K562 (cell line): ENCODE measurements at regions not wholly inside any gene's neighbourhood (a gene's known extent, or its start where the extent isn't known, plus 50 kb on each side); places are given as distances from the start of the nearest gene placed in this dataset.

Experiments
- BCL6 ChIP-seq: fragments of 250-450 bp; sonication (Bioruptor Pico); IDR thresholded peaks from 2 replicates; pipeline ENCODE4 v1.4.0; 2020
- CSDE1 ChIP-seq, 2 experiments: fragments of 450-650 bp; IDR thresholded peaks; 2 replicates each; pipeline ENCODE4 v1.6.1; 2016; ENCODE audit warnings: mild to moderate bottlenecking in 1 of 2
- GTF2A2 ChIP-seq: IDR thresholded peaks from 2 replicates; pipeline ENCODE4 v1.6.1; 2016; ENCODE audit warnings: mild to moderate bottlenecking, missing genetic modification characterization, missing compliant biosample characterization
- HNRNPL ChIP-seq: fragments of 200-400 bp; formaldehyde crosslinking; IDR thresholded peaks from 2 replicates; pipeline ENCODE4 v1.6.1; 2017; ENCODE audit warnings: low read depth, mild to moderate bottlenecking, low read length
- JUND ChIP-seq, 2 experiments: IDR thresholded peaks; 2 replicates in 1 of 2; 3 replicates in 1 of 2; pipeline ENCODE4 v1.6.1; 2011; ENCODE audit warnings: borderline replicate concordance in 2 of 2, low read depth in 2 of 2, low read length in 2 of 2, improper control_type of control experiment in 1 of 2, missing biosample characterization in 1 of 2, missing genetic modification characterization in 1 of 2, missing genetic modification reagents in 1 of 2
- MYNN ChIP-seq, 2 experiments: sonication (generic); formaldehyde crosslinking in 1 of 2; IDR thresholded peaks; 2 replicates each; pipeline versions ENCODE4 v1.5.0 to v1.6.1; 2016 to 2020; ENCODE audit warnings: antibody characterized with exemption in 1 of 2, missing genetic modification reagents in 1 of 2
- NR3C1 ChIP-seq: sonication (generic); formaldehyde crosslinking; IDR thresholded peaks from 2 replicates; pipeline ENCODE4 v1.8.1; 2022; ENCODE audit warnings: missing genetic modification reagents
- TCF7 ChIP-seq: sonication (generic); IDR thresholded peaks from 2 replicates; pipeline ENCODE4 v1.6.1; 2016; ENCODE audit warnings: antibody characterized with exemption, borderline replicate concordance
- ZNF175 ChIP-seq: fragments of 200-800 bp; sonication (Bioruptor generic); IDR thresholded peaks from 2 replicates; pipeline ENCODE4 v1.6.1; 2016; ENCODE audit warnings: low read depth, mild to moderate bottlenecking, missing genetic modification characterization, missing compliant biosample characterization
- TF ChIP-seq, protein P1 (sequence below), 3 experiments: IDR thresholded peaks in 2 of 3; conservative IDR thresholded peaks in 1 of 3; 2 replicates each; pipeline ENCODE4 v1.5.1; 2011 to 2012; ENCODE audit warnings: low read length in 3 of 3, mild to moderate bottlenecking in 3 of 3, control low read depth in 2 of 3, improper control_type of control experiment in 1 of 3, inconsistent platforms in 1 of 3, low read depth in 1 of 3, mixed read lengths in 1 of 3, moderate library complexity in 1 of 3; ENCODE audit not compliant: insufficient read depth in 2 of 3
- TF ChIP-seq, protein P2 (sequence below): fragments of 150-350 bp; IDR thresholded peaks from 2 replicates; pipeline ENCODE4 v1.6.1; 2014; ENCODE audit warnings: low read depth, mild to moderate bottlenecking, low read length, borderline replicate concordance
- TF ChIP-seq, protein P3 (sequence below), 2 experiments: fragments of 450-650 bp in 1 of 2; sonication (generic) in 1 of 2; formaldehyde crosslinking in 1 of 2; IDR thresholded peaks in 1 of 2; conservative IDR thresholded peaks in 1 of 2; 2 replicates each; pipeline versions ENCODE4 v1.6.1 to v1.8.1; 2016 to 2023; ENCODE audit warnings: mild to moderate bottlenecking in 2 of 2, moderate library complexity in 2 of 2, inconsistent platforms in 1 of 2, missing genetic modification reagents in 1 of 2
- TF ChIP-seq, protein P4 (sequence below): fragments of 150-350 bp; conservative IDR thresholded peaks from 2 replicates; pipeline ENCODE4 v1.6.1; 2014; ENCODE audit warnings: low read length

DNA sequence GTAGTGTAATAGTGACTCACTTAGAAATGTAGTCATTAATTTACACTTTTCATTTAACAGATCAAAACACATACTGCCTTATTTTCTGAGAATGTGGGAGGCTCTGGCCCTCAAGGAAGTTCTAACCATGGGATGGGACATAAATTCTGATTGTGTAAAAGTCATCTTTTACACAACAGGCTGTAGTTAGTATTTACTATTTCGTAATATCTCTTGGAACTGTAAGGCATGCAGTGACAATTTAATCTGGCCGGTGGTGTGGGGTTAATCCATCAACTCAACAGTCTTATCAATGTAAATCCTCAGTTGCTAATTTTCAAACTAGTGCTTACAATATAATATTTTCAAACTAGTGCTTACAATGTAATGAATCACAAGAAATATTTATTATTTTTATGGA, 1599.2 kb downstream of the EFNB2 start:
- TF ChIP-seq, protein P1, sequence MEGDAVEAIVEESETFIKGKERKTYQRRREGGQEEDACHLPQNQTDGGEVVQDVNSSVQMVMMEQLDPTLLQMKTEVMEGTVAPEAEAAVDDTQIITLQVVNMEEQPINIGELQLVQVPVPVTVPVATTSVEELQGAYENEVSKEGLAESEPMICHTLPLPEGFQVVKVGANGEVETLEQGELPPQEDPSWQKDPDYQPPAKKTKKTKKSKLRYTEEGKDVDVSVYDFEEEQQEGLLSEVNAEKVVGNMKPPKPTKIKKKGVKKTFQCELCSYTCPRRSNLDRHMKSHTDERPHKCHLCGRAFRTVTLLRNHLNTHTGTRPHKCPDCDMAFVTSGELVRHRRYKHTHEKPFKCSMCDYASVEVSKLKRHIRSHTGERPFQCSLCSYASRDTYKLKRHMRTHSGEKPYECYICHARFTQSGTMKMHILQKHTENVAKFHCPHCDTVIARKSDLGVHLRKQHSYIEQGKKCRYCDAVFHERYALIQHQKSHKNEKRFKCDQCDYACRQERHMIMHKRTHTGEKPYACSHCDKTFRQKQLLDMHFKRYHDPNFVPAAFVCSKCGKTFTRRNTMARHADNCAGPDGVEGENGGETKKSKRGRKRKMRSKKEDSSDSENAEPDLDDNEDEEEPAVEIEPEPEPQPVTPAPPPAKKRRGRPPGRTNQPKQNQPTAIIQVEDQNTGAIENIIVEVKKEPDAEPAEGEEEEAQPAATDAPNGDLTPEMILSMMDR (IDR thresholded peaks at IDR 0.05 in 2 of 3, conservative IDR thresholded peaks at IDR 0.05 in 1 of 3; ENCODE audit: insufficient read depth in 2 of 3, low read depth in 1 of 3, low read length in 3 of 3) = no peak
- TF ChIP-seq GTF2A2 (tag) (no peak), JUND (IDR thresholded peaks at IDR 0.05; ENCODE audit: borderline replicate concordance, low read depth, low read length) (no peak), JUND (tag; IDR thresholded peaks at IDR 0.05; ENCODE audit: borderline replicate concordance, low read depth, low read length) (no peak), HNRNPL (no peak), BCL6 (CRISPR knock-in tag) (no peak), MYNN (IDR thresholded peaks at IDR 0.05) (no peak), MYNN (CRISPR knock-in tag; IDR thresholded peaks at IDR 0.05) (no peak), CSDE1 (IDR thresholded peaks at IDR 0.05) (no peak), NR3C1 (CRISPR knock-in tag) (no peak), ZNF175 (no peak), TCF7 (no peak)
- TF ChIP-seq, protein P2, sequence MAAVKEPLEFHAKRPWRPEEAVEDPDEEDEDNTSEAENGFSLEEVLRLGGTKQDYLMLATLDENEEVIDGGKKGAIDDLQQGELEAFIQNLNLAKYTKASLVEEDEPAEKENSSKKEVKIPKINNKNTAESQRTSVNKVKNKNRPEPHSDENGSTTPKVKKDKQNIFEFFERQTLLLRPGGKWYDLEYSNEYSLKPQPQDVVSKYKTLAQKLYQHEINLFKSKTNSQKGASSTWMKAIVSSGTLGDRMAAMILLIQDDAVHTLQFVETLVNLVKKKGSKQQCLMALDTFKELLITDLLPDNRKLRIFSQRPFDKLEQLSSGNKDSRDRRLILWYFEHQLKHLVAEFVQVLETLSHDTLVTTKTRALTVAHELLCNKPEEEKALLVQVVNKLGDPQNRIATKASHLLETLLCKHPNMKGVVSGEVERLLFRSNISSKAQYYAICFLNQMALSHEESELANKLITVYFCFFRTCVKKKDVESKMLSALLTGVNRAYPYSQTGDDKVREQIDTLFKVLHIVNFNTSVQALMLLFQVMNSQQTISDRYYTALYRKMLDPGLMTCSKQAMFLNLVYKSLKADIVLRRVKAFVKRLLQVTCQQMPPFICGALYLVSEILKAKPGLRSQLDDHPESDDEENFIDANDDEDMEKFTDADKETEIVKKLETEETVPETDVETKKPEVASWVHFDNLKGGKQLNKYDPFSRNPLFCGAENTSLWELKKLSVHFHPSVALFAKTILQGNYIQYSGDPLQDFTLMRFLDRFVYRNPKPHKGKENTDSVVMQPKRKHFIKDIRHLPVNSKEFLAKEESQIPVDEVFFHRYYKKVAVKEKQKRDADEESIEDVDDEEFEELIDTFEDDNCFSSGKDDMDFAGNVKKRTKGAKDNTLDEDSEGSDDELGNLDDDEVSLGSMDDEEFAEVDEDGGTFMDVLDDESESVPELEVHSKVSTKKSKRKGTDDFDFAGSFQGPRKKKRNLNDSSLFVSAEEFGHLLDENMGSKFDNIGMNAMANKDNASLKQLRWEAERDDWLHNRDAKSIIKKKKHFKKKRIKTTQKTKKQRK = no peak
- TF ChIP-seq, protein P3, sequence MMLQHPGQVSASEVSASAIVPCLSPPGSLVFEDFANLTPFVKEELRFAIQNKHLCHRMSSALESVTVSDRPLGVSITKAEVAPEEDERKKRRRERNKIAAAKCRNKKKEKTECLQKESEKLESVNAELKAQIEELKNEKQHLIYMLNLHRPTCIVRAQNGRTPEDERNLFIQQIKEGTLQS (IDR thresholded peaks at IDR 0.05) = no peak
- TF ChIP-seq, protein P3 (CRISPR knock-in tag; conservative IDR thresholded peaks at IDR 0.05) = no peak
- TF ChIP-seq, protein P4, sequence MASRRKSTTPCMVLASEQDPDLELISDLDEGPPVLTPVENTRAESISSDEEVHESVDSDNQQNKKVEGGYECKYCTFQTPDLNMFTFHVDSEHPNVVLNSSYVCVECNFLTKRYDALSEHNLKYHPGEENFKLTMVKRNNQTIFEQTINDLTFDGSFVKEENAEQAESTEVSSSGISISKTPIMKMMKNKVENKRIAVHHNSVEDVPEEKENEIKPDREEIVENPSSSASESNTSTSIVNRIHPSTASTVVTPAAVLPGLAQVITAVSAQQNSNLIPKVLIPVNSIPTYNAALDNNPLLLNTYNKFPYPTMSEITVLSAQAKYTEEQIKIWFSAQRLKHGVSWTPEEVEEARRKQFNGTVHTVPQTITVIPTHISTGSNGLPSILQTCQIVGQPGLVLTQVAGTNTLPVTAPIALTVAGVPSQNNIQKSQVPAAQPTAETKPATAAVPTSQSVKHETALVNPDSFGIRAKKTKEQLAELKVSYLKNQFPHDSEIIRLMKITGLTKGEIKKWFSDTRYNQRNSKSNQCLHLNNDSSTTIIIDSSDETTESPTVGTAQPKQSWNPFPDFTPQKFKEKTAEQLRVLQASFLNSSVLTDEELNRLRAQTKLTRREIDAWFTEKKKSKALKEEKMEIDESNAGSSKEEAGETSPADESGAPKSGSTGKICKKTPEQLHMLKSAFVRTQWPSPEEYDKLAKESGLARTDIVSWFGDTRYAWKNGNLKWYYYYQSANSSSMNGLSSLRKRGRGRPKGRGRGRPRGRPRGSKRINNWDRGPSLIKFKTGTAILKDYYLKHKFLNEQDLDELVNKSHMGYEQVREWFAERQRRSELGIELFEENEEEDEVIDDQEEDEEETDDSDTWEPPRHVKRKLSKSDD = no peak
